CD1c-positive myeloid dendritic cell (primary cell): ENCODE measurements at regions not wholly inside any gene's neighbourhood (a gene's known extent, or its start where the extent isn't known, plus 50 kb on each side); places are given as distances from the start of the nearest gene placed in this dataset.
"Not testable (repeated sequence)": the region's sequence is repeated elsewhere in the genome, so short reads cannot be mapped to it uniquely, and the experiment has no call there.

Experiments used
- DNase-seq: peaks from one replicate; pipeline ENCODE4 v3.0.0-alpha.2; 2016; ENCODE audit errors: extremely low spot score

GRCh38 chr9:82895822-82896110 is 167.2 kb downstream of the RASEF start:
- DNase-seq = no peak

- DNase-seq = no peak
Measured at GRCh38 chr9:82903503-82903902, 159.4 kb downstream of the RASEF start.

- no peak for DNase-seq
Measured at GRCh38 chr9:82911996-82912395, 150.9 kb downstream of the RASEF start.

GRCh38 chr9:82912645-82913044 is 150.3 kb downstream of the RASEF start:
- DNase-seq = no peak

GRCh38 chr9:82916238-82916637 is 146.7 kb downstream of the RASEF start:
- not testable (repeated sequence) for DNase-seq

GRCh38 chr9:82920154-82920553 is 142.8 kb downstream of the RASEF start:
- no peak for DNase-seq

GRCh38 chr9:82922686-82923085 is 140.3 kb downstream of the RASEF start:
- no peak for DNase-seq

GRCh38 chr9:82923092-82923911 is 139.6 kb downstream of the RASEF start:
- no peak for DNase-seq

- DNase-seq = no peak
Measured at GRCh38 chr9:82923912-82924605, 138.9 kb downstream of the RASEF start.
